Right renal cortex interstitium (tissue), 3 donors: ENCODE measurements at regions not wholly inside any gene's neighbourhood (a gene's known extent, or its start where the extent isn't known, plus 50 kb on each side); places are given as distances from the start of the nearest gene placed in this dataset.
A peak's percentile ranks its signal among the peaks of the same experiment; 100 is the strongest.
"Not testable (repeated sequence)": the region's sequence is repeated elsewhere in the genome, so short reads cannot be mapped to it uniquely, and the experiment has no call there.

Experiments
- DNase-seq, 3 donors: peaks; one replicate each; pipeline ENCODE4 v3.0.0-alpha.2; 2013; ENCODE audit warnings: low read depth in 3 of 3, low spot score in 2 of 3

DNA sequence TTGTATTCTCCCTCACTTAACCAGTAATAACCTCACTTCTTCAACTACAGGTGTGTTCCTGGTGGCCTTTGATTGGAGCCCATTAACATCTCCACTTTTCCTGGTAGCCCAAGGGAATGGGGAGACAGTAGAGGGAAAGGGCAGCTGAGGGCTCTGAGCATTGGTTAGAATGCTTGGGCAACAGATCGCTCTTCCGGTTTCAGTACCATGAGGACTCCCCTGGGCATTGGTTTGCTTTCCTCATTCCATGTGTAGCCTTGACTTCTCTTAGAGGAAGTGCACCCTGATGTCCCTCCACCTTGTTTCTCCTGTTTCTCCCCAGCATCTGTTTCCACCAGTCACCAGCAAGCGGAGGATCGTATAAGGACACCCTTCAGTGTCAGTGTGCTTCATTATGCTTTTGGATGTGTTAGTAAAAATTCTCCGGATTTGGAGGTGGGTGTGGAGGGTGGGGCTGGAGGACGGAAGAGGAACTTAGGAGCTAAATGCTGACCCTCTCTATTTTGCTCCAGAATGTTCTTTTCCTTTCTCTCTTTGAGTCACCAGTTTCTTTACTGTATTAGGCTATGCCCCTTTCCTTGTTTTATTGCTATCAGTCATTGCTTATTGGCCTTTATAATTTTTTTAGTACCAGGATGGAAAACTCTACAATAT is 50.6 kb upstream of the ZNG1B start:
- DNase-seq = not testable (repeated sequence)

DNA sequence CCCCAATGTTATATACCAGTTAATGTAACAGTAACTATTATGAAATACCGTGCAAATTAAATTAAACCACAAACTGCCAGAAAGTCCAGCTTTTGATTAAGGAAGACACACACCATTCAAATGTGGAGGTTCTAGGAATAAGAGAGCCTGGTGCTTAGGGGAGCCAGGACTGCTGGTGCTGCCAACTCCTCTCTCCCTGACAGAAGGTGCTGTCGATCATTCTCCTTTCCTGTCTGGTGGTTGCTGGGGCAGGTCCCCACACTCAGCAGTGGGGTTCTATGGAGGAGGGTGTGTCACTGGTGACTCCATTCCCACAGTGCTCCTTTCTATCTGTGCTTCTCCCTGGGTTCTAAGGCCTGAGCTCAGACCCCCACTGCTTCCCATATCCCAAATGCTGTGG is 57.9 kb upstream of the ZNG1B start:
- not testable (repeated sequence) for DNase-seq

DNA sequence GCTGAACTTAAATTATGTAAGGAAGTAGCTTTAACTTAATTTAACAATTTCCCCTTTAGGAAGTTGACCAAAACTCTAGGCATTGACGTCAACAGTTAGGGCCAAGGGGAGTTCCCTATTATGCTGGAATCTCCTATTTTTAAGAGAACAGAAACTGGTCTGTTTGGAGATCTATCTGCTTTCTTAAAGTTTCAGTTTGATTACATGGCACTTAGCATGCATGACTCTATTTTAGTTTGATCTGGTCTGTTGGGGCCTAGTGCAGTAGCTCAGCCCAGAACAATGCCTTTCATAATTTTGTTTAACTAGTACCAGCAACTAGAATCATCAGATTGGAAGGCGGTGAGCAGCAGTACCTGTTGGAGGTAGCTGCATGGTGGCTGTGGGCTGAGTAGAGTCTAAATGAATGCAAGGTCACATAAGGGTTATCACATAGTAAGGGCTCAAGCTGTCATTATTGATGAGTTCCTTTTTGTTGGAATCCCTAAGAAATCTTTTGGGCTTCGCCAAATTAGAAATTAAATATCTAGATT is 60.5 kb upstream of the ZNG1B start:
- no peak for DNase-seq

DNA sequence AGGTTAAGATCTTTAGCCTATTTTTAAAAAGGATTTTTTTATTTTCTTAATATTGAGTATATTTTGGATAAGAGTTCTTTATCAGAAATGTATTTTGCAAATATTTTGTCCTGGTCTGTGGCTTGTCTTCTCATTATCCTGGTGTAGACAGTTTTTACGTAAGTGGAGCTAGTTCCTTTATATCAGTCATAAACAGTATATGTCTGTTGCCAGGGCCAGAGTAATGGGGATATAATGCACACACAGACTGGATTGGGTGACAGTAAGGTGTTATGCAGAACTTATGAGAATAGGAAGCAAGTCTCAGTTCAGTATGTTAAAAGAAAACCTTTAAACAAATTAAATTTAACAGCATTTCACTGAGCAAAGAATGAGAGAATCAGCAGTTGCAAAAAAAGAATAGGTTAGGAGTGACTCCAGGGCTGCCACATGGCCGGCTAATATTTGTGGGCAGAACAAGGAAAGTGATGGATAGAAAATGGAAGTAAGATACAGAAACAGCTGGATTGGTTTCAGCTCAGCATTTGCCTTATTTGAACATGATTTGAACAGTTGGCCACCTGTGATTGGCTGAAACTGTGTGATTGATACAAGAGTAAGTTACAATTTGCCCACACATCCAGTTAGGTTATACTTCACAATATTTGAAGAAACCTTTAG is 61.1 kb upstream of the ZNG1B start:
- DNase-seq = no peak

DNA sequence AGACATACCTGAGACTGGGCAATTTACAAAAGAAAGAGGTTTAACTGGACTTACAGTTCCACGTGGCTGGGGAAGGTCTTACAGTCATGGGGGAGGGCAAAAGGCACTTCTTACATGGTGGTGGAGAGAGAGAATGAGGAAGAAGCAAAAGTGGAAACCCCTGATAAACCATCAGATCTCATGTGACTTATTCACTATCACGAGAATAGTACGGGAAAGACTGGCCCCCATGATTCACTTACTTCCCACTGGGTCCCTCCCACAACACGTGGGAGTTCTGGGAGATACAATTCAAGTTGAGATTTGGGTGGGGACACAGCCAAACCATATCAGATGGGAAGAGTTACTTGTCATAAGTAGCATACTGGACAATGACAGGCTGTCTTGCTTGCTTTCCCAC is 62.6 kb upstream of the ZNG1B start:
- not testable (repeated sequence) for DNase-seq

DNA sequence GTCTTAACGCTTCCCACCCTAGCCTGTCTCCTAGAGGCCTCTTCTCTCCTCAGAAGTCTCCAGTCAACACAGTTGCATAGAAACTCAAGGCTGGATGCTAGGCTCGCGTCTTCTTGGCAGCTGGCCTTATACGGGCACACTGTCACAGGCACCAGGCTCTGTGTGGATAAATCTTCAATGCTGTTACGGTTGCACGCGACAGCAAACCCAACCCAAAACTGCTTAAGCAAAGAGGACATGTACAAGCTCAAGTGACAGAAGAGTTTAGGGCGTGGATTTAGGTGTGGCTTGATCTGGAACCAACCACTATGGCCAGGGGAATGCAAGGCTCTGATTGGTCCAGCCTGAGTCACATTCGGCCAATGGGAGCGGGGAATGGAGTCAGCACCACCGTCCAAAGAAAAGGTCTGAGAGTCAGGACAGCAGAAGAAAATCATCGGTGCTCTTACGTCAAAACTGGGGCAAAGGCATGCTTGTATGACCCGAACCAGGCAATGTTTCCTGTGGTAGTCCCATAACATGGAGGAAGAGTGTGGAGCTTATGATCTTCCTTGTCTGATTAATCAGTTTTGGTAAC is 65.1 kb upstream of the ZNG1B start:
- DNase-seq = not testable (repeated sequence)

DNA sequence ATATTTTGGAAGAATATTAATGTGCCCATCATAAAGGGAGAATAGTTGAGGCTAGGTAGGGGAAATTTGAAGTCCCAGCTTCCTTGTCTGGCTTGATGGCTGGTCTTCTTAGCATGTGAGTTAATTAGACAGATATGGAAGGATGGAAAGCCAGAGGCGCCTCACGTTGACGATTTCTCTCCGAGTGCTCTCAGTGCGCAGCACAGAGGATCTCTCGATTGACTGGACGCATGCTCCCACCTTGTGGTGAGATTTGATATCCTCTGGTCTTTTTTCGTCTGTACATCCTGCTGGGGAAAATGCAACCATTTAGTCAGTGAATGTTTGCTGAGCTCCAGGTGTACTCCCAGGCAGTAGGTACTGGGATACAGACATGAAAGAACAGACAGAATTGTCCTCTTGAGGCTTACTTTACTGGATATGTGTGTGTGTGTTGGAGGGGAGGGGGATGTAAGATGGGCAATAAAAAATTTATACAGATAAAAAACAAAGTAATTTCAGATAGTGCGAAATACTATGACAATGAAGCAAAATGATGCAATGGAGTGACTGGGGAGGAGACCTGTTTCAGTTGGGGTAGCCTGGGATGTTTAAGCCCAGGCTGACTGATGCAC is 66.9 kb upstream of the ZNG1B start:
- DNase-seq = peak; percentile 38 to 58 (median 53)

DNA sequence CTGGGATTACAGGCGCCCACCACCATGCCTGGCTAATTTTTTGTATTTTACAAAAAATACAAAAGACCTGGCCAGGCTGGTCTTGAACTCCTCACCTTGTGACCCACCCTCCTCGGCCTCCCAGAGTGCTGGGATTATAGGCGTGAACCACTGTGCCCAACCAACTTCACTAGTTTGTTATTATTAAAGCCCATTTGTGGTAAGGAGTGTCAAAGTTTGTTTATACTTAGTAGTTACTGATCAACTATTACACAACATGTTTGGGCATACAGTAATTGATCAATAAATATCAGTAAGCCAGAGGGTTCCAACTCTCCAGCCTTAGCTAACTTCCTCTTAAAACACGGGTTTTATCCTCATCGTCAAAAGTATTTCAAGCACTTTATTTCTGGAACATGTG is 67.5 kb upstream of the ZNG1B start:
- DNase-seq = no peak

DNA sequence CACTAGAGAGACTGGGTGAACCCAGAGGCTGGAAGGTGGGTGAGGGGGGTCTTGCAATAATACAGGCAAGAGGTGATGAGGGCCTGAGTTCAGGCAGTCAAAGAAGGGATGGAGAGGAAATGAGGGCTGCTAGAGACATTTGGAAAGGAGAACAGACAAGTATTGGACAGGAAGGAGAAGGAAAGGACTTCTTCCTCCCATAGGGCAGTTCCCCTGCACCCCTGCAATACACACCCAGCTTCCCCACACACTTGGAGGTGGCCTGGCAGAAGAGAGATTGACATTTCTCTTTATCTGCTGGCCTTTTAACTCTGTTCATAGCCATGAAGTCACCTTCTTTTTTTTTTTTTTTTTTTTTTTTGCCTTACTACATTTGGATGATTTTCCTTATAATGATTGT is 68.9 kb upstream of the ZNG1B start:
- not testable (repeated sequence) for DNase-seq

DNA sequence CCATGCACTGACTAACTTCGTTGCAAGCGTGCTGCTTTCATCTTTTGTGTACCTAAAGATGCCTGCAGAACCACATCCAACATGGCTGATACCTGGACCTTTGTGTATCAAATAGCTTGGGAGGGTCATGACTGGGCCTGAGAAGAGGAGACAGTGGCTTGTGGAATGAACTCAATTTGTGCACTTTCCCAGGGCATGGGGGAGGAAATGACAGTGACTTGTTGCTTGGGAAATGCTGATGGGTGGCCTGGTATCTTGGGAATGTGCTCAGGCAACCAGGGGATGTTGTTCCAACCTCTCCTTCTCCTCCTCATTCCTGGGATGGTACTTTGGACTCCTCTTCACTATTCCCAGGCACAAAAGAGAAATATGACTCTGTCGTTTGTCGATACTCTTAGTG is 70.7 kb upstream of the ZNG1B start:
- not testable (repeated sequence) for DNase-seq

DNA sequence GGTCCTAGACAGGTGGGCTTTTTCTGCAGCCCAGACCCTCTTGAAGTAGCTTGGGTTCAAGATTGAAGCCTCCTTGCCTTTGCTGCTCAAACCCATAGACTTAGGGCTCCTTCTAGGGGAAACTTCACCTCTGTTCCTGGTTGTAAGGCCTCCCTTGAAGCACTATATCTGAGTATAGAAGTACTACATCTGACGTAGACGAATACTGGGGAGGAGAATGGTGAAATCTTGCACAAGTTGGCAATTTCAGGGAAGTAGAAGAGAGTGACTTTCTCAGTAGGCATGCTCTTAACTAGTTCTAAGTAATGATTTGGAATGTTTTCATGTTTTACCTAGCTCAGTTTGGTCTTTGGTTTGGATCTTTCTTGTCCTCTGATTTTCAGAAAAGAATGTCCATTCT is 71.7 kb upstream of the ZNG1B start:
- DNase-seq = not testable (repeated sequence)

DNA sequence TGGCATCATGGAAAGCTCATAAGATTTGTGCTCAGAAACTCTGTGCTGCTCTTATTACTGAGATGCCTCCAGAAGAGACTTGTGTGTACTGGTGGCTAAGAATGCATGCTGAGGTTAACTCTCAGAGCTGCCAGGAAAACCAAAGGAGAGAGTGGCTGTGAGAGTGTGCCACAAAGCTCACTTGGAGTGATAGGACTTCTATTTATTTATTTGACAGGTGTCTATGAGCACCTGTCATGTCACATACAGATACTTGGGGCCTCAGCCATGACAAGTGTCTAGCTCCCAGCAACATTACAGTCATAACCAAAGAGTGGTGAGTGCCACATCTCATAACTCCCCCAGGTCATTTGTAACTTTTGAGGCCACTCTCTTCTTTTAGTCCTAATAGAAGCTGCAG is 72.2 kb upstream of the ZNG1B start:
- not testable (repeated sequence) for DNase-seq

DNA sequence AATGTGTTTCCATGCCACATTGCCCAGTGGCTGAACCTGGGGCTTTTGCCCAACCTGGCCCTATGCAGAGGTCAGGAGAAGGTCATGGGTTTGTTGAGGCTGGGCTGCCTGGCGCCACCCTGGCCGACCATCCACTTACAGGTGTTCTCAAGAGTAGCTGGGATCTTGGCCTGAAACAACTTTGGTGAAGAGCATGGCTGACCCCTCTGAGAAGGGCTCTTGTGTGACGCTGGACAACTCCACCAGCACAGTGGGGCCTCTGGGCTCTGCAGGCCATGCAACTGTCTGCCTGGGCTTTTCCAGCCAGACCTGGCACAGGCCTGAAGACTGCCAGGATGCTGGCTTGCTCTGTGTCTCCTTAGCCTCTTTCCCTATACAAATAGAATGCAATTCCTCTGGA is 76.4 kb upstream of the ZNG1B start:
- DNase-seq = no peak

DNA sequence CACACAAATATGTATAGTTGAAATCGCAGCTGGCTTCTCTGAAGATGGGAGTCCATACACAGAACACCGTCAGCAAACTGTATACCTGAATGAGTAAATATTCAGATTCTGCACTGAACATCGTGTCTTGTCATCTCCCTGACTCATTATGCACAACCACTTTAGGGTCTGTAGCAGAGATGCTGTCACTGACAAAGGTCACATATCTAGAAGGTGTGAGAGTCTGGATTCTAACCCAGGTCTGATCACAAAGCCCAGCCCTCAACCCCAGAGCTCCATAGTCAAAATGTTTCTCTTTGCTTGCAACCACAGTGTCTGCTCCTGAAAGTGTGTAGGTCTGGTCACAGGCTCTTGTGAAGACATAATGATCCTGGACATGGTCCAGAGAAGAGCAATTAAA is 78.3 kb upstream of the PAX8 start:
- no peak for DNase-seq

DNA sequence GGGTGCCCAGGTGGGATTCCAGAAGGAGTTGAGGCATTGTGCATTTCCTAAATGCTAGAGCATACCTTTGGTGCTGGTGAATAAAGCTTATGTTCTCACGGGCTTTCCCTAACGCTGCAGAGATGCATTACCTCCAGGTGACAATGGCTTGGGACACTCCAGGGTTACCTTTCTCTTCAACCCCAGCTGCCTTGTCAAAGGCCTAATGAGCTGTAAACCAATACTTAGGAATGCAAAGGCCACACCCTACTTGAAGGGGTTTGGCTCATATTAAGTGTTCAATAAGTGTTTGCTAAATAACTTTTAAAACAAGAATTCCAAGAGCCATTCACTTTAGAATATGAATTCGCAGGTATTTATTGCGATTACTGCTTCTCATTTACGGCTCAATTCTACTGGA is 77.6 kb upstream of the PAX8 start:
- DNase-seq = not testable (repeated sequence)

DNA sequence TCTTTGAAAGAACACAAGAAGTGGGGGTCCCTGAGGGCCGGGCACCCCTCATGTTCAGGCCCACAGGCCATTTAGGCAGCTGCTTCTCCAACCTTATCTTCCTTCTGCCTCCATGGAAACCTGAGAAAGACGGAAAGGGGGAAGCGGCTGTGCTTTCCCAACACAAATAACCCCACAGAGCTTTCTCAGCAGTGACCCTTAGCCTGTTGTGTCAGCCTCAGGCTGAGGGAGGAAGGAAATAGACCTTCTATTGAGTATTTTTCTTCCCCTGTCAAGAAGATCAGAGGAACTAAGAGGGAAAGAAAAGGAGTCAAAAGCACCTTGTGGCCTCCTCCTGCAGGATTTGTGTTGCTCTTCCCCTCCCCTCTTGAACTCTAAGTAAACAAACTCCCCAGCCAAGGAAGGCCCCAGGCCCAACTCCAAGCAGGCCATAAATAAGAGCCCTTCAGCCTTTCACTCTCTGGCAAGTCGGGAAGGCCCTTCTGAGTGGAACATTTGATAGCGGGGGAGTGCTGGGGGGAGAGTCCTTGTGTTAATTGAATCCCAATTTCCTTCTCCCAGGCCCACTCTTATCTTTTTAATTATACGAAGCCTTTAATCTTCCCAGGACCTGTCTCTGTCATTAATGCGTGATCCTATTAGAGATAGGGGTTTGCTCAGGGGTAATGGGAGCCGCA is 76.8 kb upstream of the PAX8 start:
- peak in 1 of 3 donors; percentile 37 for DNase-seq

DNA sequence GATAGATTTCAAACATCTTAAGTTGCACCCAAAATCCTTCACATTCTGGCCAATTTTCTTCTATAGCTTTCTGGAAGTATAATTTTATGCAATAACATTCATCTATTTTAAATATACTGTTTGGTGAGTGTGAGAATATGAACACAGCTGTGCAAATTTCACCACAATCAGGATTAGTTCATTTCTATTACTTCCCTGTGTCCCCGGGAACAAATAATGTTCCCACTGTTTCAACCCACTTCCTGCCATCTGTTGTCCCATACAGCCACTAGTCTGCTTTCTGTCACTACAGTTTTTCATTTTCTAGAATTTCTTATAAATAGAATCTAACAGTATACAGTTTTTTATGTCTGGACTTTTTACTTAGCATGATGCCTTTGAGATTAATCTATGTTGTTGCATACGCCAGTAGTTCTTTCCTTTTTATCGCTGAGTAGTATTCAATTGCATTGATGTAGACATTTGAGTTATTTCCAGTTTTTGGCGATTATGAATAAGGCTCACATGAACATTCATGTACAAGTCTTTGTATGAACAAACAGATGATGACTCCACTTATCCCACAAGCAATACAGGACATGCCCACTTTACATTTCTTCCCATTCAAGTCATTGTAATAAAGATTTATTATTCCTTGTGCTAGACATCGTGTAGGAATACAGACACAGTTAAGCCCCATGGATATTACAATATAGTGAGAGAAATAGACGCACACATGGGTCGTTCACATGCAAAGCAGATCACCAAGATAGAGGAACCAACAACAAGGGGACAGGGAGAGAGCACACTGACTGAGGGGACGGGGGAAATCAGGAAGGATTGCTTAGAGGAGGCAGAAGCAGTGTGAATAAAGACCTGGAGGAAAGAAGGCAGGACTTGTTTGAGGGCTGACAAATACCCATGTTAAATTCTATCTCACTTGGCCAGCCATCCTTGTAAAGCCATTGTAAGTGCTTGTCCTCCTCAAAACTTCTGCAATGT is 72.9 kb upstream of the PAX8 start:
- DNase-seq = no peak

DNA sequence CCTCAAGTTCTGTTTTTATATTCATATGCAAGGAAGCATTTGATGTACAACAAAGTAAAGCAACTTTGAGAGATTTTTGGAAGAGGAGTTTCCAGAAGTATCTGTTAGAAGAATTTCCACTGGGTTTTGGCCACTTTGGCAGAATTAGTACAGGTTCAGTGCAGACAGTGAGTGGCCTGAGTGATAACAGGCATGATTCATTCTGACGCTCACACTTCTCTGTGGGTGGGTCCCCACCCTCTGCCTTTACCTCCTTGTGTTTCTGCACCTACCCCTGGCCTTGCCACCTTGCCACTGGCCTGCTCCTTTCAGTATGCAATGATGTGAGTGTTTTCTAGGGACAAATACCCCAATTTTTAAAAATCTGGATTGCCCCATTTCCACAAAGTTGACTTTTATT is 65.1 kb upstream of the PAX8 start:
- DNase-seq = not testable (repeated sequence)

DNA sequence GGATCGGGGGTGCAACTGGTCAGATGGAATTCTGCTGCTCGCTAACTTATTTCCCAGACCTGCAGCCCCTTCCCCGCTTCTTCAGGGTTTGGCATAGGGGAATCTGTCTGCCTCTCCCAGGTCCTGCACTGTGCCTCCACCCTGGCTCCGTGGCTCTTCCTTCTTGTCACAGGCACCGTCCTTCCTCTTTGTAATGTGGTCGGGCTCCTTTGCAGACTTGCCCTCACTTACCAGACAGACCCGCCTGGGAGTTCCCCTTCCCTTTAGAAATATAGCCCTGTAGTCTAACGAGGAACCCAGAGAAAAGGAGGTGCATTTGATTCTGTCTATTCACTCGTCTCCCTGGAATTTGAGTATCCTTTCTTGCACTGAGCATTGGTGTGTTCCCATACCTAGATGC is 63.9 kb upstream of the PAX8 start:
- no peak for DNase-seq

DNA sequence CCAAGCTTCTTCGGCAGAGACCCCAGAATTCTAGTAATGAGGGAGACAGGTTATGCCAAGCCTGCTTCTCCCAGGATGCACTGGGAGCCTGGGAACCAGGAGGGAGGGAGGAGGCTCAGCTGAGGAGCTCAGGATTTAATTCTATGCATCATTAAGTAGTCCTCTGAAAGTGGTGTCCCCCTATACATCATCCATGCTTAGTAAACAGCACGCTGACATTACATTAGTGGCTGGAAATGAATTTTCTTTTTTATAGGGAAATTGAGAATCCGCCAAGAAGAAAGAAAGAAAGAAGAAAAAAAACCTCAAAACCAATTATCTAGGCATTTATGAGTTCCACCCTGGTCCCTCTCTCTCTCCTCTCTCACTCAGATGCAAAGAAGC is 63.1 kb upstream of the PAX8 start:
- DNase-seq = not testable (repeated sequence)
